GM21786 (cell line): ENCODE measurements at regions not wholly inside any gene's neighbourhood (a gene's known extent, or its start where the extent isn't known, plus 50 kb on each side); places are given as distances from the start of the nearest gene placed in this dataset.
"Not testable (repeated sequence)": the region's sequence is repeated elsewhere in the genome, so short reads cannot be mapped to it uniquely, and the experiment has no call there.

Experiments used
- ATAC-seq: cut with Tn5 transposase; IDR thresholded peaks from one replicate; pipeline ENCODE4 v1.9.1; 2021; ENCODE audit not compliant: unreplicated experiment

DNA sequence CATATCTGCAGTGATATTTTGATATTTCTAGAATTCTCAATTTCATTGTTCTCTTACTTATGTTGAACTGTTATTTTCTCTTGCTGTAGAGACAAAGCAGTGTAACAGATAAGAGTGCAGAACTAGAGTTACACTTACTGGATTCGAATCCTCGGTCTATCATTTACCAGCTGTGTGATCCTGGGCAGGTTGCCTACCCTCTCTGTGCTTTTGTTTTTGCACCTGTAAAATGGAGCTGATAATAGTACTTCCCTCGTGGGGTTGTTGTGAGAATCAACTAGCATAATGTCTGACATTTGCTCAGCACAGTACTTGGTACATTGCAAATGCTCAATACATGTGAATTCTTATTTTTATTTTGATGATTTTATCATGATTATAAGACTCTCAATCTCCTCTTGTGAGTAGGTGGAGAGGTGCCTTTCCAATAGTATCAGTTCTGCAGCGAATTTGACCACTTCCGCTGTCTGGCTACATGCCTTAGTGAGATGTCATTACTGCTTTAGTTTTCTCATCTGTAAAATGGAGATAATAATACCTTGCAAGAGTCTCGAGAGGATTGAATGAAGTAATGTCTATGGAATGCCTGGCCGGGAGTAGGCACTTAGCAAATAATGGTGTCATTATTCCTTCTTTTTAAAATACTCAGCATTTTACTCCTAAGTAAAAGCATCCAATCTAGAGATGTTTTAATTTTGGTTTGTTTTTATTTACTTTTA is 312.2 kb upstream of the MAF start:
- no peak for ATAC-seq

DNA sequence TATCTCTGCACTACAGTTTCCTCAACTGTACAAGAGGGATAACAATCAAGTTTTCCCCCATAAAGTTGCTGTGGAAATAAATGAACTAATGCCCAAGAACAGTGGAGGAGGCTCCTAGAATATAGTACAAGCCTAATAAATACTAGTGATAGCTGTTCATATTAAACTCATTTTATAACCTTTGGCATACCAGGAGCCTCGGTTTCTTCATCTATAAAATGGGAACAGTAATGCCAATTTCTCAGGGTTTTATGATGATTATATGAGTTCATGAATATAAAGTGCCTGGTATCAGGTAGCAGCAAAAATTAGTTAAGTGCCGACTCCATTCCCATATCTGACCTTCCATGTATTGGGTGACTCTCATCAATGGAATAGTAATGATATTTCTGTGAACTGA is 311.1 kb upstream of the MAF start:
- ATAC-seq = no peak

DNA sequence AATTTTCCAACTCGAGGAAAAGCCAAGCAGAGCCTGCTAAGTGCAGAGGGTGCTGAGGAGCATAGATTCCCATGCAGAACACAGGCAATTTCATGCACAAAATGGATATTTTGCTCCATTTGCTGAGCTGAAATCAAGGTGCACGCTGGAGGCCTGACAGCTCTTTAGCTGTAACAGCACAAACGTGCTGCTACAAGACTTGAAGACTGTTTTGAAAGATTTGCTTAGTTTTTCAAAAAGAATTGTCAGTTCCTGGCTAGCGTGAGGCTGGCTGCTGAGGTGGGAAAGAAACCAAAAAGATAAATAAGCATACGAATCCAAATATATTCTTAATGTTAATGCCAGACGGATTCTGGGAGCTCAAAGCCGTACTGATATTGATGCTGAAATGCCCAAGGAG is 309.0 kb upstream of the MAF start:
- no peak for ATAC-seq

GRCh38 chr16:79903471-79903870 is 302.9 kb upstream of the MAF start:
- no peak for ATAC-seq

DNA sequence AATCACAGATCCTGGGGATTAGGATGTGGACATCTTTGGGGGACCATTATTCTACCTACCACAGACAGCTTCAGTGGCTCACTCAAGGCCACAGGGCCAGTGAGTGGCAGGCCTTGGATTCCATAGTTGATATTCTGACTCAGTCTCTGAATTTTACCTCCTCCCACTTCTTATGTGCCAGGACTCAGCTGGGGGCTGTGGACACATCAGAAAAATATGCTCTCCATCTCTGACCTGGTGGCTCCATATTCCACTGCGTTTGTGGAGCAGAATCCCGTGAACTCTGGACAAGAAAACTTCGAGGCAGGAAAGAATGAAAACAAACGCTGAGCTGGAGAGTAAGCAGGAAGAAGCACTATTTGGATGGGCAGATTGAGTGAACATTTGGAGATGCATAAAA is 301.8 kb upstream of the MAF start:
- no peak for ATAC-seq

DNA sequence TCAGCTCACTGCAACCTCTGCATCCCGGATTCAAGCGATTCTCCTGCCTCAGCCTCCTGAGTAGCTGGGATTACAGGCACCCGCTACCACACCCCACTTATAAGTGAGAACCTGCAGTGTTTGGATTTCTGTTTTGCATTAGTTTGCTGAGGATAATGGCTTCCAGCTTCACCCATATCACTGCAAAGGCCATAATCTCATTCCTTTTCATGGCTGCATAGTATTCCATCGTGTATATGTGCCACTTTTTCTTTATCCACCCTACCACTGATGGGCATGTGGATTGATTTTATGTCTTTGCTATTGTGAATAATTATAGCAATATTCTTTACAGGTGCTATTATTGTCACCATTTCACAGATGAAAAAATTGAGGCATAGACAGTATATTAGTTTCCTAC is 301.0 kb upstream of the MAF start:
- no peak for ATAC-seq

GRCh38 chr16:79899716-79900115 is 299.2 kb upstream of the MAF start:
- no peak for ATAC-seq

DNA sequence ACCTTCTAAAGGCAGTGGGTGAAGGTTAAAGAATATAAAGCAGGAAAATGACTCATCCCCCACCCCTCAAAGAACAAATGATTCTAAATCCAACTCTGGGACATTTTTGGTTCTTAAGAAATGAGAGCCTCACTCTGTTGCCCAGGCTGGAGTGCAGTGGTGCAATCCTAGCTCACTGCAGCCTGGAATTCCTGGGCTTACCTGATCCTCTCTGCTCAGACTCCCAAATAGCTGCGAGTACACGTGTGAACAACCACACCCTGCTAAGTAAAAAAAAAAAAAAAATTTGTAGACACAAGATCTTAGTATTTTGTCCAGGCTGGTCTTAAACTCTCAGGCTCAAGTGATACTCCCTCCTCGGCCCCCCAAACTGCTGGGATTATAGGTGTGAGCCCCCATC is 298.8 kb upstream of the MAF start:
- no peak for ATAC-seq

DNA sequence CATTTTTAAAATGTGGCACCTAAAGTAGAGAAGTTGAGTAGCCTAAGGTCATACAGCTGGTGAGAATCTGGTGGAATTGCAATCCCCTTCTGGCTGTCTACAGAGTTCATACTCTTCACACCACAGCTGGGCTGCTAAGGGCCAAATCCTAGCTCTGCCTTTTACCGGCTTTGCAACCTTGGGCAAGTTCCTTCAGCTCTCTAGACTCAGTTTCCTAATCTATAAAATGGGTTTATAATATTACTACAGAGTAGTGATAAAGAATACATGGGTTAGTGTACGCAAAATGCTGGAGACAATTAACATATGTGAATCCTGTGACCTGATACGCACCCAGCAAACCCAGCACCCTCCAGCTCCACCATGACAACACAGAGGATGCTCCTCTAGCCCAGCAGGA is 298.2 kb upstream of the MAF start:
- no peak for ATAC-seq

DNA sequence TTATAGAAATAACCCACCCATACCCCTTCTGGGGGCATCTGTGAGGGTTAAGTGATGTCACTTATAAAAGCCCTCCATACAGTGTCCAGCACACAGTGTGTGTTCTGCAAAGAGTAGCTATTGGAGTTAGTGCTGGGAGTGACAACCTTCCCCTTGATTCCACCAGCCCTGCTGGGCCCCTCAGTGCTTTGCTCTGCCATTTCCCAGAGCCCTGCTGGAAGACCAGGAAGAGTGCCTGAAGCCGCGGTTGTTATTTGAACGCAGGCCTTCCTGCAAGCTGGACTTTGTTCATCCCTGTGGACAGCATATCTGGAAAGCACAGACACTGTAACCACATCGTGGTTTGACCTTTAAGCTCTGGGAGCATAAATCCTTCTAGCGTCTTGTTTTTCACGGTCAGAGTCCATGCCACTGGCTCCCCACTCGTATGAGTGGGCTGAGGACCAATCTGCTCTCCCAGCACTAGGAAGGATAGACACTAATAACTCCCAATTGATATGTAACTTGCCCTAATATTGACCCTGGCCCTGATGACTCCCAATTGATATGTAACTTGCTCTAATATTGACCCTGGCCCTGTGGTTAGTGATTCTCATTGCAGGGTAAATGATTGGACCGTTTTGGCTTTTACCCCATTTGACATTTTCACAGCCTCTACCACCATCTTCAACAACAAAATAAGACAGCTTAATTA is 297.1 kb upstream of the MAF start:
- ATAC-seq = no peak

- ATAC-seq = no peak
Measured at GRCh38 chr16:79897104-79897452, 296.5 kb upstream of the MAF start.

DNA sequence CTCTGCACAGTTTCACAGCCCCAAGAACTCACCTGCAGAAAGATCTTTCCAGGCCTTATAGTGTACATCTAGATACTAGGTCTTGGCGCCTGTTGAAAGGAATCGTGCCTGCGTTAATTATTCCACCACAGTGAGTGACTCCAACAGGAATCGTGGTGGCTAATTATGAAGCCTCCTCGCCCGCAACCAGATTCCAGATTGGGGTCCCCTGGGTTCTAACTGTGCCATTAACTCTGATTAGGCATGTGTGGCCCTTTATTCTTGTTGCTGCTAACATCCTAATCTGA is 295.3 kb upstream of the MAF start:
- no peak for ATAC-seq

DNA sequence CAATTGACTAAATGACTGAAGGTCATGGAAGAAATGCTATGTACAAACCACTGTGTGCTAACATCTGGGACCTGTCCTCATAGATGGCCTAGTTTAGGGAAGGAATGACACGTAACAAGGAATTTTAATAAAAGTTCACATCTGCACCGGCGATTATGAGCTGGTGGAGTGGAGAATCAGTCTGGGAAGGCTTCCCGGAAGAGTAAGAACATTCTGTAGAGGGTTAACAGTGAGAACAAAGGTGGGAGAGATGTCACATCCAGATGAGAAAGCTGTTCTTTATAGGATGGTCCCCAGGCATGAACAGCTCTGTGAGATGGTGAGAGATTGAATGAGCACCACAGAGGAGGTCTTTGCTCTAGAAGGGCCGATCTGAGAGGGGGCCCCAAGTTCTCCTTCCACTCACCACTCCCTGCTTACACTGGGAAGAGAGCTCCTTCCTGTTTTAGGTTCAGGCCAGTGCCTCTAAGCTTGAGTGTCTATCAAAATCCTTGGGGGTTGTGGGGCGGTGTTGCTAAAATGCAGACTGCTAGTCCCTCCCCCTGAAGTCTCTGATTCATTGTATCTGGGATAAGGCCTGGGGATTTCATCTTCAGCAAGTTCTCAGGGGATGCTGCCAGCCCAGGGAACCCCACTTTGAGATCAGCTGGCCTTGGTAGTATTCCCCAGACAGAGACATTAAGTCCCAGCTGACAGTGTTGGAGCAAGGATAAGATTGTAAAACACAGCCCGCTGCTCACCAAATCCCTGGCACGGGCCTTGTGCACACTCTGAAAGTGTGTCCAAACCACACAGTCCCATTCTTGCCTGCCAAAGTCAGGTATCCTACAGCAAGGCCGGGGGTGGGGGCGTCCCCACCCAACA is 294.7 kb upstream of the MAF start:
- no peak for ATAC-seq

DNA sequence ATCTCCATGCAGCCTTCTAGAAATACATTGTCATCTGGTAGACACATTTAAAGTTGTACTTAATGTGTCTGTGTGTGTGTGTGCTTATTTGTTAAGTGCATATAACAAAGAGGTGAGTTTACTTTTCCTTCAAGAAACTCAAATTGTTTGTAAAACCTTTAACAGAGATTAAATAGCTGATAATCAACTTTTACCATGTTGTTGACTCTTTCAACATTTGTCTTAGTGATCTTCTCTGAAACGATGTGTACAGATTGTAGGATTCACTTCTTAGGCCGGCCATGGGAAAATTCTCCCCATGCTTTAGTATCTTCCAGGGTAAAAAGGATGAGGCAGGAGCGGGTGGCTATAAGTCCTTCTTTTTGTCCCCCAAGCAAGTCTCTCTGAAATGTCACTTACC is 292.9 kb upstream of the MAF start:
- no peak for ATAC-seq

GRCh38 chr16:79892278-79892677 is 291.7 kb upstream of the MAF start:
- no peak for ATAC-seq

- no peak for ATAC-seq
Measured at GRCh38 chr16:79891458-79891857, 290.9 kb upstream of the MAF start.

GRCh38 chr16:79887541-79888540 is 287.3 kb upstream of the MAF start:
- no peak for ATAC-seq

DNA sequence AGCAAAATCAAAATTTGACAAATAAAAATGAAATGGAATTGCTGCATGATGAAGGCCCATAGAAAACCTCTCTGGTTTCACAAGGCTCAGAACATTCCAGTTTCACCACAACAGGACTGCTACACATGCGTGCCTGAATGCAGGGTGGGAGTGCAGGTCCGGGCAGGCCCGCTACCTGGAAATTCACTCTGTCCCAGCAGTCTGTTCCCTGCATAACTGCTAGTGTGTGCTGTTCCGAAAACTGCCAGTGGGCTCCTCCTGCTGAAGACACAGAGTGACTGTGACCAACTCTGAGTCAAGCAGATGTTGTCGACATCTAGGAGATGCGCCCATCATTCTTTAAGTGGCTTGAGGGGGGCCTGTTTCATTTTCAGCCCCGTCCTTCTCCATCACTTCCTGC is 284.8 kb upstream of the MAF start:
- ATAC-seq = no peak

DNA sequence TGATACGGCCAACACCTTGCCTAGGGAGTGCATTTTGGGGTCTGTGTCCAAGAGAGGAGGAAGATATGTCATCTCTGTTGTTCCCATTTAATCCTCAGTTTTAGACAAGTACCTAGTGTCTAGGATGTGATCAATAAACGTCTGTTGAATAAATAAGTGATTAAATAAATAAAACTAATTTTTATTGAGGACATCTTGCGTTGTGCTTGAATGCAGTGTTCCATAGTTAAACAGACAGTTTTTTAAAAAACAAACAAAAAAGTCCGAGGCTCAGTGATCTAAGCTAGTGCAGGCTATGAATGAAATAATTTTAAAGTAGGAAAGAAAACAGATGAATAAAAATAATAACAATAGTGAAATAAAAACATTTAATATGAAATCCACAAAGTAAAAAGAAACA is 283.0 kb upstream of the MAF start:
- ATAC-seq = no peak

GRCh38 chr16:79882340-79883005 is 281.9 kb upstream of the MAF start:
- ATAC-seq = no peak

DNA sequence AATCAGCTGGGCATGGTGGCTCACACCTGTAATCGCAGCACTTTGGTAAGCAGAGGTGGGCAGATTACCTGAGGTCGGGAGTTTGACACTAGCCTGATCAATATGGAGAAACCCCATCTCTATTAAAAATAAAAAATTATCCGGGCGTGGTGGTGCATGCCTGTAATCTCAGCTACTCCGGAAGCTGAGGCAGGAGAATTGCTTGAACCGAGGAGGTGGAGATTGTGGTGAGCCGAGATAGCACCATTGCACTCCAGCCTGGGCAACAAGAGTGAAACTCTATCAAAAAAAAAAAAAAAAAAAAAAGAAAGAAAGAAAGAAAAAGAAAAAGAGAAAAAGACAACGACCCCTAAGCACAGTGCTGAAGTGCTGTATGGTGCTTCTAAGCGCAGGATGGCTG is 280.6 kb upstream of the MAF start:
- ATAC-seq = not testable (repeated sequence)
